NB4 (cell line): ENCODE measurements at regions not wholly inside any gene's neighbourhood (a gene's known extent, or its start where the extent isn't known, plus 50 kb on each side); places are given as distances from the start of the nearest gene placed in this dataset.

Experiments used
- CTCF ChIP-seq: IDR thresholded peaks from one replicate; pipeline ENCODE4 v1.5.1; 2012; ENCODE audit warnings: low read depth, low read length
- MYC ChIP-seq: IDR thresholded peaks from 2 replicates; pipeline ENCODE4 v1.6.1; 2011; ENCODE audit warnings: low read depth, low read length

DNA sequence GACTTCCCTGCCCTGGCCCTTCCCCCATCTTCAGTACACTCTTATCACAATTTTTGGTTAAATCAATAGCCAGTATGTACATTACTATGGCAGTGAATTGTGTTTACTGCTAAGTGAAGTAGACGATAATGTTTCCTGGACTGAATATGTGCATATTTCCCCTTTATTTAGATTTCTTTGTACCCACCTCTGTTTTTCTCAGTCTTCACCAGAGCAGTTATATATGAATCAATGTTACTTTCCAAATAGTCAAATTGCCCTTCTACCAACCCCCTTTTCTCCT is 97.1 kb upstream of the HS6ST1 start:
- TF ChIP-seq CTCF (no peak), MYC (no peak)
